ENCODE measurements at regions not wholly inside any gene's neighbourhood (a gene's known extent, or its start where the extent isn't known, plus 50 kb on each side); places are given as distances from the start of the nearest gene placed in this dataset.

DNA sequence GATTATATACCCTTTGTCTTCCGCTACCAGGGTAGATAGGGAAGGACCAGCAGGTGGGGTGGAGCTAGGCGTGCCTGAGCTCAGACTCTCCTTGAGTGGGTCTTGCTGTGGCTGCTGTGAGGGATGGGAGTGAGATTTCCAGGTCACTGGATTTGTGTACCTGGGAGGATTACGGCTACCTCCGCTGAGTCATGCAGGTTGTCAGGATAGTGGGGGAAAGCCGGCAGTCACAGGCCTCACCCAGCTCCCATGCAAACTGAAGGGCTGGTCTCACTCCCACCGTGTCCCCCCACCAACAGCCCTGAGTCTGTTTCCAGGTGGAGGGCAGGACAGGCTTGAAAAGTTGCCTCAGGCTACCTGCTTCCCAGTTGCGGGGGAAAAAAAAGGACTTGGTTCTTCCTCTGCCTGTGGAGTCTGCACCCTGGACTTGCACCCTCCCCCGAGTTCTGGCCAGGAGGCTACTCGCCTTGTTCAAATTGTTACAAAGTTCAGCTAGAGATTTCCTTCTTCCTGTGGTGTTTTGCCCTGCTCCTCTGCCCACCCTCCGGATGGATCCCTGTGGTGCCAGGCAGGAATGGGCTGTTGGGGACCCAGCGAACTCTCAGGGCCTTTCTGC, 268.3 kb downstream of the VAPA start:
- TF ChIP-seq CREB1 (IDR thresholded peaks at IDR 0.05; ENCODE audit: low read depth), result no peak
- no peak for TF ChIP-seq FOXM1 (IDR thresholded peaks at IDR 0.05; ENCODE audit: borderline replicate concordance, low read depth)
- TF ChIP-seq ZBTB7A (IDR thresholded peaks at IDR 0.05; ENCODE audit: low read depth), result no peak
- TF ChIP-seq TAF1 (IDR thresholded peaks at IDR 0.05; ENCODE audit: low read depth), result no peak
- TF ChIP-seq YY1 (IDR thresholded peaks at IDR 0.05; ENCODE audit: low read depth), result no peak
- TF ChIP-seq CEBPB (IDR thresholded peaks at IDR 0.05), result no peak
- TF ChIP-seq TCF12 (IDR thresholded peaks at IDR 0.05; ENCODE audit: low read depth), result no peak
- TF ChIP-seq RAD21 (IDR thresholded peaks at IDR 0.05; ENCODE audit: low read depth), result no peak

DNA sequence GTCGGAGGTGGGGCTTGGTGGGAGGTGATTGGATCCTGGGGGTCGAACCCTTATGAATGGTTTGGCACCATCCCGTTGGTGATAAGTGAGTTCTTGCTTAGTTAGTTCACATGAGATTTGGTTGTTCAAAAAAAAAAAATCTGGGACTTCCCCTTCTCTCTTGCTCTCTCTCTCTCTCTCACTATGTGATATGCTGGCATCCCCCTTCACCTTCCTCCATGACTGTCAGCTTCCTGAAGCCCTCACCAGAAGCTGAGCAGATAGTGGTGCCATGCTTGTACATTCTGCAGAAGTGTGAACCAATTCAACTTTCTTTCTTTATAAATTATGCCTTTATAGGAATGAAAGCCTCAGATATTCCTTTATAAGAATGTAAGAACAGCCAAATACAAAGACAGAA, 269.7 kb upstream of the APCDD1 start:
- TF ChIP-seq RAD21 (IDR thresholded peaks at IDR 0.05; ENCODE audit: low read depth) (no peak), FOXM1 (IDR thresholded peaks at IDR 0.05; ENCODE audit: borderline replicate concordance, low read depth) (no peak), TCF12 (IDR thresholded peaks at IDR 0.05; ENCODE audit: low read depth) (no peak), ZBTB7A (IDR thresholded peaks at IDR 0.05; ENCODE audit: low read depth) (no peak), EGR1 (IDR thresholded peaks at IDR 0.05) (no peak), YY1 (IDR thresholded peaks at IDR 0.05; ENCODE audit: low read depth) (no peak)

DNA sequence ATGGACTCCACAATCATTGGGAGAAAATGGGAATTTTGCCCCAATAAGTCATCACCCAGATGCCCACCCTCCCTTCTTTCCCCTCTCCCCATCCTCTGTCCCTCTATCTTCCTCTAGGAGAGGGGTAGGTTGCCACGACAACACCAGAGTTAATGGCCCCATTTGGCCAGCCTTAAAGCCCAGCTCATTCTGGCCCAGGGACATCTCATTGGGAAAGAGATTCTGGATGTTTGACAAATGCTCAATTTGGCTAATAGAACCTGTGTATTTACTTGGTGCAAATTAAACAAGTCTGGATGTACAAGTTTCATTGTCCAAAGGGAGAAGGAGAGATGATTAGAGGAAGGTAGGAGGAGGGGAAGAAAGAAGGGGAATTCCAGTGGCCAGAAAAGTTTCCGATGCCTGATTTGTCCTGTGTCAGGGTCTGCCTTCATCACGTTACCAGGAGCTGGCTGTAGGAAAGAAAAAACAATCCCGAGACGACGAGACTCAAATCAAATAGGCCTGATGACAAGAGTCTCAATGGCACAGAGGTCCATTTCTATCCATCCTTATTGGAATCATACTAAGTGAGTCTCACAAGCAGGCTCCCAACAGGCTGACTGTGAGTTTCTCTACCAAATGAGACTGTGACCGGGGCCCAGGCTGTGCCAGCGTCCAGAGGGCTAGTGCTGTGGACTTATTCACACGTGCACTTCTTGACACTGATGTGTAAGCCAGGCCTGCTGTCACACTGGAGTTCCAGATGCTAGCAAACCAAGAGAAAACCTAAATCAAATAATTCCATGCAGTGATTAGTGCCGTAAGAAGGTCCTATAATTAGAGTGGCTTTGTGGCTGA, 265.2 kb upstream of the APCDD1 start:
- TF ChIP-seq, protein P1, sequence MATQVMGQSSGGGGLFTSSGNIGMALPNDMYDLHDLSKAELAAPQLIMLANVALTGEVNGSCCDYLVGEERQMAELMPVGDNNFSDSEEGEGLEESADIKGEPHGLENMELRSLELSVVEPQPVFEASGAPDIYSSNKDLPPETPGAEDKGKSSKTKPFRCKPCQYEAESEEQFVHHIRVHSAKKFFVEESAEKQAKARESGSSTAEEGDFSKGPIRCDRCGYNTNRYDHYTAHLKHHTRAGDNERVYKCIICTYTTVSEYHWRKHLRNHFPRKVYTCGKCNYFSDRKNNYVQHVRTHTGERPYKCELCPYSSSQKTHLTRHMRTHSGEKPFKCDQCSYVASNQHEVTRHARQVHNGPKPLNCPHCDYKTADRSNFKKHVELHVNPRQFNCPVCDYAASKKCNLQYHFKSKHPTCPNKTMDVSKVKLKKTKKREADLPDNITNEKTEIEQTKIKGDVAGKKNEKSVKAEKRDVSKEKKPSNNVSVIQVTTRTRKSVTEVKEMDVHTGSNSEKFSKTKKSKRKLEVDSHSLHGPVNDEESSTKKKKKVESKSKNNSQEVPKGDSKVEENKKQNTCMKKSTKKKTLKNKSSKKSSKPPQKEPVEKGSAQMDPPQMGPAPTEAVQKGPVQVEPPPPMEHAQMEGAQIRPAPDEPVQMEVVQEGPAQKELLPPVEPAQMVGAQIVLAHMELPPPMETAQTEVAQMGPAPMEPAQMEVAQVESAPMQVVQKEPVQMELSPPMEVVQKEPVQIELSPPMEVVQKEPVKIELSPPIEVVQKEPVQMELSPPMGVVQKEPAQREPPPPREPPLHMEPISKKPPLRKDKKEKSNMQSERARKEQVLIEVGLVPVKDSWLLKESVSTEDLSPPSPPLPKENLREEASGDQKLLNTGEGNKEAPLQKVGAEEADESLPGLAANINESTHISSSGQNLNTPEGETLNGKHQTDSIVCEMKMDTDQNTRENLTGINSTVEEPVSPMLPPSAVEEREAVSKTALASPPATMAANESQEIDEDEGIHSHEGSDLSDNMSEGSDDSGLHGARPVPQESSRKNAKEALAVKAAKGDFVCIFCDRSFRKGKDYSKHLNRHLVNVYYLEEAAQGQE (IDR thresholded peaks at IDR 0.05; ENCODE audit: low read depth), result no peak
- no peak for TF ChIP-seq CREB1 (IDR thresholded peaks at IDR 0.05; ENCODE audit: low read depth)

DNA sequence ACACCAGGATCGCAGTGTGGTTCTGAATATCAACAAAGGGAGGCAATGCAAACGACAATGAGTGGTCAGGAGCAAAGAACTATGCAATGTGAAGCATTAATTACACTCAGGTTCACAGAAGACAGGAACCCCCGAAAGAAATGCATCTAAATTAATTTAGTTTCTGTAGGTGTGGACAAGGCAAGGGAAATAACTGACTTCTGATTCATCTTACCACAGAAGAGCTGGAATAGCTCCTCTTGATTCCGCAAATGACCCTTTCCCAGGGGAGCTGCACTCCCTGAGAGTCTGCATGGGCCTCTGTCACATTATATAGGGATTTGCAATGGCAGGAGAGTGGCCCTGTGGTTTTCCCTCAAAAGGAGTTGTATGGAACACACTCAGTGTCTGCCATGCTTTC, 263.9 kb upstream of the APCDD1 start:
- TF ChIP-seq RAD21 (IDR thresholded peaks at IDR 0.05; ENCODE audit: low read depth) (no peak), NFIC (IDR thresholded peaks at IDR 0.05) (no peak), ZBTB7A (IDR thresholded peaks at IDR 0.05; ENCODE audit: low read depth) (no peak), FOXM1 (IDR thresholded peaks at IDR 0.05; ENCODE audit: borderline replicate concordance, low read depth) (no peak), TCF12 (IDR thresholded peaks at IDR 0.05; ENCODE audit: low read depth) (no peak), TAF1 (IDR thresholded peaks at IDR 0.05; ENCODE audit: low read depth) (no peak), EP300 (IDR thresholded peaks at IDR 0.05; ENCODE audit: borderline replicate concordance) (no peak), CREB1 (IDR thresholded peaks at IDR 0.05; ENCODE audit: low read depth) (no peak), EGR1 (IDR thresholded peaks at IDR 0.05) (no peak)

DNA sequence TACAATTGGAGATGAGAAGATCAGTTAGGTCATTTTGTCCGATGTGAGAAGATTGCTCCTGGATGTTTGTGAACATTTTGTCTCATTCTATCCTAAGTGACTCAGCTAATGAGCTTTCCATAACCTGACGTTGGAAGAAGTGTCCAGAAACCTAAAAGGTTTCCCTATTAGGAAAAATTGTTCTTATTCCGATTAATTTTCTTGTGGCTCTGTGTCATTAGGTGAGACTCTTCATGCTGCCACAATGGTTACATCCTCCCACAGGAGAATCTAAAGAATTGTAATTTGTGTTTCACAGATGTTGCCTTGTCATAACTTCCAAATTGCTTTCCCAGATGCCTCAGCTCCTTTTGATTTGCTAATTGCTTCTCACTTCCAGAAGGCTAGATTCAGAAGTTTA, 261.0 kb upstream of the APCDD1 start:
- TF ChIP-seq NFIC (IDR thresholded peaks at IDR 0.05), result no peak
- no peak for TF ChIP-seq MAX (IDR thresholded peaks at IDR 0.05)
- no peak for TF ChIP-seq CREB1 (IDR thresholded peaks at IDR 0.05; ENCODE audit: low read depth)
- TF ChIP-seq RAD21 (IDR thresholded peaks at IDR 0.05; ENCODE audit: low read depth), result no peak
- TF ChIP-seq EGR1 (IDR thresholded peaks at IDR 0.05), result no peak
- TF ChIP-seq TAF1 (IDR thresholded peaks at IDR 0.05; ENCODE audit: low read depth), result no peak
- no peak for TF ChIP-seq TCF12 (IDR thresholded peaks at IDR 0.05; ENCODE audit: low read depth)
- no peak for TF ChIP-seq YY1 (IDR thresholded peaks at IDR 0.05; ENCODE audit: low read depth)
- TF ChIP-seq, protein P1 (IDR thresholded peaks at IDR 0.05; ENCODE audit: low read depth), result no peak

DNA sequence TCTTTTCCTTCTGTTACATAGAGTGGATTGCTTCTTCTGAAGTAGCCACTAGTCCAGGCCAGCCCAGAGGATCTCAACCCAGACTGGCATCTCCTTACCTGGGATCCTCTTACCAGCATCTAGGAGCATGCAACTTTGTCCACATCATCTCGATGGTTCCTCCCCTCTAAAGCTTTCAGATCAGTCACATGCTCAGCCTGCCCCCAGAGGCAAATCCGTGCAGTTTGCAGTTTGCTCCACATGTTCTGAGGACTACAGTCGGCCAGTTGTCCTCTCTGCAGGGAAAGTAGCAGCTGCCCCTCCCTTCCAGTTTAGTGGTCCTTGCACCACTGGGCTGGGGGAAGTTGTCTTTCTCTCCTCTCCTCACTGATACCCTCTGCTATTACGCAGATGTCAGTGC, 259.8 kb upstream of the APCDD1 start:
- no peak for TF ChIP-seq ZBTB7A (IDR thresholded peaks at IDR 0.05; ENCODE audit: low read depth)
- TF ChIP-seq TAF1 (IDR thresholded peaks at IDR 0.05; ENCODE audit: low read depth), result no peak
- TF ChIP-seq EGR1 (IDR thresholded peaks at IDR 0.05), result no peak
- no peak for TF ChIP-seq RAD21 (IDR thresholded peaks at IDR 0.05; ENCODE audit: low read depth)
- TF ChIP-seq CEBPB (IDR thresholded peaks at IDR 0.05), result no peak
- TF ChIP-seq EP300 (IDR thresholded peaks at IDR 0.05; ENCODE audit: borderline replicate concordance), result no peak
- no peak for TF ChIP-seq CREB1 (IDR thresholded peaks at IDR 0.05; ENCODE audit: low read depth)
- no peak for TF ChIP-seq YY1 (IDR thresholded peaks at IDR 0.05; ENCODE audit: low read depth)
- no peak for TF ChIP-seq TEAD4 (IDR thresholded peaks at IDR 0.05)
- TF ChIP-seq, protein P1 (IDR thresholded peaks at IDR 0.05; ENCODE audit: low read depth), result no peak
- no peak for TF ChIP-seq MAX (IDR thresholded peaks at IDR 0.05)
- no peak for TF ChIP-seq FOXM1 (IDR thresholded peaks at IDR 0.05; ENCODE audit: borderline replicate concordance, low read depth)
- no peak for TF ChIP-seq NFIC (IDR thresholded peaks at IDR 0.05)
- TF ChIP-seq, protein P2, sequence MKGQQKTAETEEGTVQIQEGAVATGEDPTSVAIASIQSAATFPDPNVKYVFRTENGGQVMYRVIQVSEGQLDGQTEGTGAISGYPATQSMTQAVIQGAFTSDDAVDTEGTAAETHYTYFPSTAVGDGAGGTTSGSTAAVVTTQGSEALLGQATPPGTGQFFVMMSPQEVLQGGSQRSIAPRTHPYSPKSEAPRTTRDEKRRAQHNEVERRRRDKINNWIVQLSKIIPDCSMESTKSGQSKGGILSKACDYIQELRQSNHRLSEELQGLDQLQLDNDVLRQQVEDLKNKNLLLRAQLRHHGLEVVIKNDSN (IDR thresholded peaks at IDR 0.05), result no peak
- no peak for TF ChIP-seq TCF12 (IDR thresholded peaks at IDR 0.05; ENCODE audit: low read depth)

Data from Ishikawa (cell line).